HG02588 (cell line): ENCODE measurements at regions not wholly inside any gene's neighbourhood (a gene's known extent, or its start where the extent isn't known, plus 50 kb on each side); places are given as distances from the start of the nearest gene placed in this dataset.
A peak's percentile ranks its signal among the peaks of the same experiment; 100 is the strongest.

Experiments
- ATAC-seq: cut with Tn5 transposase; IDR thresholded peaks from one replicate; pipeline ENCODE4 v1.9.1; 2021; ENCODE audit warnings: mild to moderate bottlenecking, moderate library complexity; ENCODE audit not compliant: unreplicated experiment

- no peak for ATAC-seq
Observed at GRCh38 chr3:908839-909238, 184.0 kb upstream of the CNTN6 start.

GRCh38 chr3:912717-913116, 180.1 kb upstream of the CNTN6 start:
- ATAC-seq = peak; percentile 46

- ATAC-seq = no peak
Observed at GRCh38 chr3:923161-923910, 169.5 kb upstream of the CNTN6 start.

- no peak for ATAC-seq
Observed at GRCh38 chr3:930866-931265, 162.0 kb upstream of the CNTN6 start.

GRCh38 chr3:933326-933725, 159.5 kb upstream of the CNTN6 start:
- ATAC-seq = no peak

- no peak for ATAC-seq
Observed at GRCh38 chr3:944786-945185, 148.0 kb upstream of the CNTN6 start.

- ATAC-seq = no peak
Observed at GRCh38 chr3:945738-946137, 147.1 kb upstream of the CNTN6 start.

- no peak for ATAC-seq
Observed at GRCh38 chr3:952906-953305, 139.9 kb upstream of the CNTN6 start.

- no peak for ATAC-seq
Observed at GRCh38 chr3:963255-963654, 129.6 kb upstream of the CNTN6 start.

- no peak for ATAC-seq
Observed at GRCh38 chr3:963755-964154, 129.1 kb upstream of the CNTN6 start.

GRCh38 chr3:965826-966225, 127.0 kb upstream of the CNTN6 start:
- no peak for ATAC-seq

- ATAC-seq = no peak
Observed at GRCh38 chr3:966341-966740, 126.5 kb upstream of the CNTN6 start.

- ATAC-seq = no peak
Observed at GRCh38 chr3:973340-973739, 119.5 kb upstream of the CNTN6 start.

GRCh38 chr3:976006-976405, 116.8 kb upstream of the CNTN6 start:
- no peak for ATAC-seq

- no peak for ATAC-seq
Observed at GRCh38 chr3:981156-981555, 111.7 kb upstream of the CNTN6 start.

GRCh38 chr3:988785-989184, 104.0 kb upstream of the CNTN6 start:
- ATAC-seq = no peak

GRCh38 chr3:992871-993270, 100.0 kb upstream of the CNTN6 start:
- no peak for ATAC-seq

GRCh38 chr3:1002010-1002409, 90.8 kb upstream of the CNTN6 start:
- ATAC-seq = no peak

GRCh38 chr3:1007866-1008265, 85.0 kb upstream of the CNTN6 start:
- ATAC-seq = no peak

- no peak for ATAC-seq
Observed at GRCh38 chr3:1010228-1010627, 82.6 kb upstream of the CNTN6 start.

GRCh38 chr3:1015826-1016225, 77.0 kb upstream of the CNTN6 start:
- no peak for ATAC-seq

GRCh38 chr3:1017870-1018269, 75.0 kb upstream of the CNTN6 start:
- no peak for ATAC-seq

GRCh38 chr3:1019157-1019556, 73.7 kb upstream of the CNTN6 start:
- ATAC-seq = no peak
